ENCODE measurements at regions not wholly inside any gene's neighbourhood (a gene's known extent, or its start where the extent isn't known, plus 50 kb on each side); places are given as distances from the start of the nearest gene placed in this dataset.

- peaks cover 25% of the 10 kb centered on the region for H3K27me3 ChIP-seq (ENCODE audit: control insufficient read depth, low read length)
- no peak for TF ChIP-seq CTCF (IDR thresholded peaks at IDR 0.05; ENCODE audit: low read depth, low read length, poor library complexity, severe bottlenecking)
- no peak for TF ChIP-seq EZH2phosphoT487 (IDR thresholded peaks at IDR 0.05; ENCODE audit: borderline replicate concordance, low read length)
- H3K4me2 ChIP-seq (ENCODE audit: low read length) = no peak overlapping the region
- H4K20me1 ChIP-seq (ENCODE audit: control insufficient read depth, insufficient read depth, low read depth, low read length) = no peaks in the 10 kb centered on the region
- H3K4me1 ChIP-seq (ENCODE audit: control insufficient read depth, low read length) = no peaks in the 10 kb centered on the region
- no peaks in the 10 kb centered on the region for H3K9me3 ChIP-seq (ENCODE audit: control insufficient read depth, insufficient read depth, low read length)
- no peaks in the 10 kb centered on the region for H3F3A ChIP-seq (ENCODE audit: control insufficient read depth, insufficient read depth)
- no peaks in the 10 kb centered on the region for H3K79me2 ChIP-seq (ENCODE audit: control insufficient read depth, low read length)
- no peaks in the 10 kb centered on the region for H3K9me2 ChIP-seq (replicated peaks; ENCODE audit: control insufficient read depth, low read length)
- H3K27ac ChIP-seq (ENCODE audit: low read depth, low read length) = no peak overlapping the region
- H3K4me3 ChIP-seq (ENCODE audit: low read length) = no peak overlapping the region
- H3K36me3 ChIP-seq (ENCODE audit: control insufficient read depth, low read length) = no peaks in the 10 kb centered on the region
These were observed 87.9 kb upstream of the ITGA6 start for GRCh38 chr2:172339371-172340010.

- no peak overlapping the region for H3K4me2 ChIP-seq (ENCODE audit: low read length)
- peaks cover 21% of the 10 kb centered on the region for H3K27me3 ChIP-seq (ENCODE audit: control insufficient read depth, low read length)
- TF ChIP-seq CTCF (IDR thresholded peaks at IDR 0.05; ENCODE audit: low read depth, low read length, poor library complexity, severe bottlenecking) (no peak), EZH2phosphoT487 (IDR thresholded peaks at IDR 0.05; ENCODE audit: borderline replicate concordance, low read length) (no peak)
- no peaks in the 10 kb centered on the region for H3K4me1 ChIP-seq (ENCODE audit: control insufficient read depth, low read length)
- no peak overlapping the region for H3K4me3 ChIP-seq (ENCODE audit: low read length)
- H3F3A ChIP-seq (ENCODE audit: control insufficient read depth, insufficient read depth) = no peaks in the 10 kb centered on the region
- no peaks in the 10 kb centered on the region for H3K79me2 ChIP-seq (ENCODE audit: control insufficient read depth, low read length)
- H3K36me3 ChIP-seq (ENCODE audit: control insufficient read depth, low read length) = no peaks in the 10 kb centered on the region
- no peak overlapping the region for H3K27ac ChIP-seq (ENCODE audit: low read depth, low read length)
- no peaks in the 10 kb centered on the region for H4K20me1 ChIP-seq (ENCODE audit: control insufficient read depth, insufficient read depth, low read depth, low read length)
- no peaks in the 10 kb centered on the region for H3K9me2 ChIP-seq (replicated peaks; ENCODE audit: control insufficient read depth, low read length)
- no peaks in the 10 kb centered on the region for H3K9me3 ChIP-seq (ENCODE audit: control insufficient read depth, insufficient read depth, low read length)
These were observed 87.0 kb upstream of the ITGA6 start for GRCh38 chr2:172340394-172340793.

GRCh38 chr2:172342078-172342477 lies 85.3 kb upstream of the ITGA6 start:
- no peaks in the 10 kb centered on the region for H3K36me3 ChIP-seq (ENCODE audit: control insufficient read depth, low read length)
- TF ChIP-seq CTCF (IDR thresholded peaks at IDR 0.05; ENCODE audit: low read depth, low read length, poor library complexity, severe bottlenecking) (no peak), EZH2phosphoT487 (IDR thresholded peaks at IDR 0.05; ENCODE audit: borderline replicate concordance, low read length) (no peak)
- no peak overlapping the region for H3K4me2 ChIP-seq (ENCODE audit: low read length)
- H3K9me3 ChIP-seq (ENCODE audit: control insufficient read depth, insufficient read depth, low read length) = no peaks in the 10 kb centered on the region
- no peaks in the 10 kb centered on the region for H3F3A ChIP-seq (ENCODE audit: control insufficient read depth, insufficient read depth)
- no peaks in the 10 kb centered on the region for H4K20me1 ChIP-seq (ENCODE audit: control insufficient read depth, insufficient read depth, low read depth, low read length)
- H3K27me3 ChIP-seq (ENCODE audit: control insufficient read depth, low read length) = peaks cover 23% of the 10 kb centered on the region
- H3K4me3 ChIP-seq (ENCODE audit: low read length) = no peak overlapping the region
- no peaks in the 10 kb centered on the region for H3K79me2 ChIP-seq (ENCODE audit: control insufficient read depth, low read length)
- no peak overlapping the region for H3K27ac ChIP-seq (ENCODE audit: low read depth, low read length)
- H3K9me2 ChIP-seq (replicated peaks; ENCODE audit: control insufficient read depth, low read length) = no peaks in the 10 kb centered on the region
- H3K4me1 ChIP-seq (ENCODE audit: control insufficient read depth, low read length) = no peaks in the 10 kb centered on the region
